ENCODE measurements at regions not wholly inside any gene's neighbourhood (a gene's known extent, or its start where the extent isn't known, plus 50 kb on each side); places are given as distances from the start of the nearest gene placed in this dataset.
A peak's percentile ranks its signal among the peaks of the same experiment; 100 is the strongest.

- Histone ChIP-seq H3K27me3 (no peaks in the 10 kb centered on the region), H3K9me3 (no peaks in the 10 kb centered on the region), H3K36me3 (no peaks in the 10 kb centered on the region), H3K4me1 (peaks cover 10% of the 10 kb centered on the region), H3K4me3 (no peak overlapping the region), H3K27ac (peak overlapping the region; percentile 44)
- no peak for TF ChIP-seq POLR2AphosphoS5 (IDR thresholded peaks at IDR 0.05; ENCODE audit: insufficient read depth in 1 of 2, low read depth in 1 of 2)
- TF ChIP-seq POLR2A (IDR thresholded peaks at IDR 0.05): no peak
- TF ChIP-seq, protein P1, sequence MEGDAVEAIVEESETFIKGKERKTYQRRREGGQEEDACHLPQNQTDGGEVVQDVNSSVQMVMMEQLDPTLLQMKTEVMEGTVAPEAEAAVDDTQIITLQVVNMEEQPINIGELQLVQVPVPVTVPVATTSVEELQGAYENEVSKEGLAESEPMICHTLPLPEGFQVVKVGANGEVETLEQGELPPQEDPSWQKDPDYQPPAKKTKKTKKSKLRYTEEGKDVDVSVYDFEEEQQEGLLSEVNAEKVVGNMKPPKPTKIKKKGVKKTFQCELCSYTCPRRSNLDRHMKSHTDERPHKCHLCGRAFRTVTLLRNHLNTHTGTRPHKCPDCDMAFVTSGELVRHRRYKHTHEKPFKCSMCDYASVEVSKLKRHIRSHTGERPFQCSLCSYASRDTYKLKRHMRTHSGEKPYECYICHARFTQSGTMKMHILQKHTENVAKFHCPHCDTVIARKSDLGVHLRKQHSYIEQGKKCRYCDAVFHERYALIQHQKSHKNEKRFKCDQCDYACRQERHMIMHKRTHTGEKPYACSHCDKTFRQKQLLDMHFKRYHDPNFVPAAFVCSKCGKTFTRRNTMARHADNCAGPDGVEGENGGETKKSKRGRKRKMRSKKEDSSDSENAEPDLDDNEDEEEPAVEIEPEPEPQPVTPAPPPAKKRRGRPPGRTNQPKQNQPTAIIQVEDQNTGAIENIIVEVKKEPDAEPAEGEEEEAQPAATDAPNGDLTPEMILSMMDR (IDR thresholded peaks at IDR 0.05): no peak
- no peak for DNase-seq (ENCODE audit: extremely low spot score in 2 of 2)
- intact Hi-C loops (cut with DNase I): no loop called here
Measured at GRCh38 chr14:101351146-101351545, 210.1 kb upstream of the DIO3 start.

DNA sequence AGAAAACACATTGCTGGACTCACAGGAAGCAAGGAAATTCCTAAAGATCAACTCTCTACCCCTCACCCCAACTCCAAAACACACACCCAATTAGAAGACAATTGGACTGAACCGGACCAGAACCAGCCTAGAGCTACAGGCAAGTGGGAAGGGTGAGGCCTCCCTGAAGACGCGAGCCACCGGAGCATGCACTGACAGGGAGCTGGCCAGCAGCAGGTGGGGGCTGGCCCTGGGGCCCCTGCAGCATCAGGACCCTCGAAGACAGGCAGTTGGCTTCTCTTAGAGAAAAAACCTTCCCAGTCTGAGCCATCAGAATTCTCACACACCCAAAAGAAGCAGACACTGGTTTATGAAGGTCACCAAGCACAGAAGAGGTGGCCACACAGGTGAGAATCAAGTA is 209.5 kb upstream of the DIO3 start:
- DNase-seq (ENCODE audit: extremely low spot score in 2 of 2): peak in 1 of 2 donors; percentile 79
- Histone ChIP-seq H3K4me1 (peaks cover 10% of the 10 kb centered on the region), H3K9me3 (no peaks in the 10 kb centered on the region), H3K27ac (peak overlapping the region; percentile 11), H3K27me3 (no peaks in the 10 kb centered on the region), H3K4me3 (no peak overlapping the region), H3K36me3 (no peaks in the 10 kb centered on the region)
- intact Hi-C loops (cut with DNase I): no loop called here
- no peak for TF ChIP-seq POLR2AphosphoS5 (IDR thresholded peaks at IDR 0.05; ENCODE audit: insufficient read depth in 1 of 2, low read depth in 1 of 2)

DNA sequence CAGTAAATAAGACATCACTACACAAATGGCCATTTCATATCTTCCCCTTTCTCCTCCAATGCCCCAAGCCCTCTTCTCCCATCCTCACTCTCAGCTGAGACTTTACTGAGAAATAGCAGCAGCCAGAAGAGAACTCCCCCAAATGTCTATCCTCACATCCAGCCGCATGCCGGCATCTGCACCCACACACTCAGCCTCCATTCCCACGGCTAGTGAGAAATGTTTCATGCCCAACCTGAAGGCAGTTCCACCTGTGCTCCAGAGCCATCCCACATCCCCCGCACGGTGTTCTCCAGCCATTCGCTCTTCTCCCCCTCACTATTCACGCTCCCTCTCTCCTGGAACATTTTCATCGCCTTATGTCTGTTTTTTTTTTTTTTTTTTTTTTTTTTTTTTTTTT is 208.7 kb upstream of the DIO3 start:
- DNase-seq (ENCODE audit: extremely low spot score in 2 of 2): no peak
- no peaks in the 10 kb centered on the region for H3K27me3 ChIP-seq
- H3K9me3 ChIP-seq: no peaks in the 10 kb centered on the region
- H3K4me1 ChIP-seq: peaks cover 10% of the 10 kb centered on the region
- H3K36me3 ChIP-seq: no peaks in the 10 kb centered on the region
- H3K27ac ChIP-seq: no peak overlapping the region
- no peak overlapping the region for H3K4me3 ChIP-seq
- intact Hi-C loops (cut with DNase I): no loop called here
- no peak for TF ChIP-seq POLR2A (IDR thresholded peaks at IDR 0.05)

GRCh38 chr14:101353422-101353821 is 207.9 kb upstream of the DIO3 start:
- intact Hi-C loops (cut with DNase I): no loop called here
- H3K9me3 ChIP-seq: no peaks in the 10 kb centered on the region
- no peaks in the 10 kb centered on the region for H3K36me3 ChIP-seq
- H3K4me1 ChIP-seq: peaks cover 18% of the 10 kb centered on the region
- H3K27me3 ChIP-seq: no peaks in the 10 kb centered on the region
- H3K4me3 ChIP-seq: no peak overlapping the region
- peak in 1 of 2 donors; percentile 67 for DNase-seq (ENCODE audit: extremely low spot score in 2 of 2)
- TF ChIP-seq POLR2AphosphoS5 (IDR thresholded peaks at IDR 0.05; ENCODE audit: insufficient read depth in 1 of 2, low read depth in 1 of 2) (no peak), POLR2A (IDR thresholded peaks at IDR 0.05) (no peak)
- TF ChIP-seq, protein P1 (IDR thresholded peaks at IDR 0.05): no peak
- no peak overlapping the region for H3K27ac ChIP-seq

- Histone ChIP-seq H3K4me3 (no peak overlapping the region), H3K9me3 (no peaks in the 10 kb centered on the region), H3K36me3 (no peaks in the 10 kb centered on the region), H3K4me1 (peaks cover 26% of the 10 kb centered on the region), H3K27ac (no peak overlapping the region), H3K27me3 (no peaks in the 10 kb centered on the region)
- peak in 1 of 2 donors; percentile 88 for DNase-seq (ENCODE audit: extremely low spot score in 2 of 2)
- intact Hi-C loops (cut with DNase I): no loop called here
- TF ChIP-seq POLR2A (IDR thresholded peaks at IDR 0.05) (no peak), POLR2AphosphoS5 (IDR thresholded peaks at IDR 0.05; ENCODE audit: insufficient read depth in 1 of 2, low read depth in 1 of 2) (peak in 1 of 2 donors; percentile 35)
- TF ChIP-seq, protein P1 (IDR thresholded peaks at IDR 0.05): no peak
Measured at GRCh38 chr14:101354726-101355125, 206.6 kb upstream of the DIO3 start.

GRCh38 chr14:101355284-101355683 is 206.0 kb upstream of the DIO3 start:
- H3K27me3 ChIP-seq: no peaks in the 10 kb centered on the region
- H3K9me3 ChIP-seq: no peaks in the 10 kb centered on the region
- no peak overlapping the region for H3K4me3 ChIP-seq
- TF ChIP-seq POLR2AphosphoS5 (IDR thresholded peaks at IDR 0.05; ENCODE audit: insufficient read depth in 1 of 2, low read depth in 1 of 2) (no peak), POLR2A (IDR thresholded peaks at IDR 0.05) (no peak)
- TF ChIP-seq, protein P1 (IDR thresholded peaks at IDR 0.05): no peak
- peak in 1 of 2 donors; percentile 69 for DNase-seq (ENCODE audit: extremely low spot score in 2 of 2)
- intact Hi-C loops (cut with DNase I): no loop called here
- no peak overlapping the region for H3K27ac ChIP-seq
- H3K36me3 ChIP-seq: no peaks in the 10 kb centered on the region
- H3K4me1 ChIP-seq: peaks cover 21% of the 10 kb centered on the region

All from vagina (tissue), 2 donors.